ENCODE measurements at regions not wholly inside any gene's neighbourhood (a gene's known extent, or its start where the extent isn't known, plus 50 kb on each side); places are given as distances from the start of the nearest gene placed in this dataset.
"Not testable (repeated sequence)": the region's sequence is repeated elsewhere in the genome, so short reads cannot be mapped to it uniquely, and the experiment has no call there.

DNA sequence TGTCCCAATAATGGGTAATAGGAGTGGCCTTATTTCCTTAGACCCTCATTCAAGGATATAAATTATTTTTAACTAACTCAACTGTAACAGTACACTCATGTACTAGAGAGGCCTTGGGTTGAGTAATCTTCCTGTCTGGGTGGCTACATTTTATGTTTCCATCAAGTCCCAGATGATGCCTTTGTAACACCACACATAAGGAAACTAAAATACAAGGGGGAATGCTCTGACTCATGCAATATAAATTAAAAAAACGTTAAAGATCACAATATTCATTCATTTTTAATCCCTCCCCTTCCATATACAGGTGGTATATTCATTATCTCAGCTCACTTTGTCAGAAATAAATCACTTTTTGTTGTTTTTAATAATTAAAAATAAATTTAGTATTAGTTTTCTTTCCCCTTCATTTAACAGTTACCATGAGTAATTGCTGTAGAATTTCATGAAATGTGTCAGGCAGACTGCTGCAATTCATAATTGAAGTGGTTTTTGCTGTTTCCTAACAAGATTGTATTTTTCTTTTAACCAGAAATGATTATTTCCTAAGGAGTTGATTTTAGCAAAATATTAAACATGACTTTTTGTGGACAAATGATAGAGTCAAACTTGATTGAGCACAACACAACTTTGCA lies 1403.6 kb downstream of the SUCLG1 start:
- DNase-seq (ENCODE audit: low spot score) = no peak

DNA sequence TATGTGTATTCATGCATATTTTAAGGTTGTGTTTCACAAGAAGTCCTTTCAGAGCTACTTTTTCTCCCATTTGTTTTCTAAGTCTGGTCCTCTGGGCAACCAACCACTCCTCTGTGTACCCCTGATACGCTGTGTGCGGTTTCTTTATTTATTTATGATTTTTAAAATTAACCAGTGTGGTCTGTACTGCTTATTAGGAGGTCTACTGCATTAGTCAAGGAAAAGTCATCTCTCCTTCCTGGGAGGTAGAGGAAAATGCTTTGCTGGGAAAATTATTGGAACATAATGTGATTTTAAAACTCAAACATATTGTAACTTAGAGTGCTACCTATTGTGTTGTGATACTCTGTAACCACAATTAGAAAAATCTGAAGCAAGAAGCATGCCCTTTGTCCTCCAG lies 1404.3 kb downstream of the SUCLG1 start:
- no peak for DNase-seq (ENCODE audit: low spot score)

DNA sequence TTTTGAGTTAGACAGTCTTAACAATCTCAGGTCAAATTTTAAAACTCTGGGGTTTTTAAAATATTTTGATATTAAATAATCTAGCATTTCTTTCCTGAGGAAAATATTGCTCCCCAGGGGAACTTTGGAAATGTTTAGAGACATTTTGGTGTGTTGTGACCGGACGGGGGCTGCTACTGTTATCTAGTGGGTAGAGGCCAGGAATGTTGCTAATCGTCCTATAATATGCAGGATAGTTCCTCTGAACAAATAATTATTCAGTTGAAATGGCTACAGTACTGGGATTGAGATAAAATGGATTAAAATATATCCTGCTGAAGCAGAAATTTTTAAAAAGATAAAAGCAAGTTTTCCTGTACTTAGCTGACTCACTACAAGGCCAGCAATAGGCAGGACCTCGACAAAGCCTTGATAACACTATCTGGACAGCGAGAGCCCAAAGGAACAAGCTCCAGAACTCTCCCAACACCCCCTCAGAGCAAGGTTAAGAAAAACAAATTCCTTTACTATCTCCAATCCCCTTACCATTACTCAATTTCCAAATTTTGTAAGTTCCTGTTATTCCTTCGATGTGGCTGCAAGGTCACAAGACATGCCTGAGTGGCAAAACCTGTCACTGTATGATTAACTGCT lies 1407.4 kb downstream of the SUCLG1 start:
- DNase-seq (ENCODE audit: low spot score) = no peak

DNA sequence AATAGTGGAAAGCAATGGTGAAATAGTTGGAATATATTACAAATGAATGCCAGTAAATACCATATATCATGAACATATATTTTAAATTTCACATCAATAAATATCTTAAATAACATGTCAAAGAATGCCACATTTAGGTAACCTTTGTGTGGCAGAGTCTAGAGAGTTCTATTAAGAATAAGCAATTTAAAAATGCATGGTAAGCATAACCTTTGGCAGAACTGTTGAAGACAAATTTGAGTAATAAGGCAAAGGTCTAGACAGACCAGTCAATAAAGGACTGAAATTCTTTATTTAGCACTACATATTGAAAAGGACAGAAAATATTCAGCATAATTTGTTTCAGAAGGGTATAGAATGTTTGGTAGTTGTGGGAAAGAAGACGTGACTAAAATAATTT lies 1417.0 kb downstream of the SUCLG1 start:
- DNase-seq (ENCODE audit: low spot score) = no peak

DNA sequence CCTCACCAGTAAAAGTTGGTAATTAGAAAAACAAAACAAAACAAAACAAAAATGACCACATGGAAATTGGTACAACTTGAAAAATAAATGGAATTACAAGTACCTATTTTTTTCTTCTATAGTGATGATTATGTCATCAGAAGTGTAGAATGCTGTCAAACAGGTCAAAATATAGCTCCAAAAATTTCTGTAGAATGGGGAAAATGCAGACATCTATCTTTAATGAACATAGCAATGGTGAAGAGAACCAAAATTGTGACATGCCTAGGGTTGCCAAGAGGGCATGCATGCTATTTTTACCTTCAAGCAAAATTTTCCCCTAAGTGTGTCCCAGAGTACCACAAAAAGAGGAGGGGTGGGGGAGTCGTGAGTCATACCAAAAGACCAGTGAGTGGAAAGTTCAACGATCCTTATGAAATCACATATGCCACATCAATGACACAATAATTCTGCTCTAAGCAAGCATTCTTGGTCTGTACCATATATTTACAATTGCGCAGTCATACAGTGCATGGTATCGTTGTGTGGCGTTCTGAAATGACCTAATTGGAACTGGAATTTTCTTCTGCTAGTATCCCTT lies 1436.4 kb downstream of the SUCLG1 start:
- peak; percentile 17 for DNase-seq (ENCODE audit: low spot score)

DNA sequence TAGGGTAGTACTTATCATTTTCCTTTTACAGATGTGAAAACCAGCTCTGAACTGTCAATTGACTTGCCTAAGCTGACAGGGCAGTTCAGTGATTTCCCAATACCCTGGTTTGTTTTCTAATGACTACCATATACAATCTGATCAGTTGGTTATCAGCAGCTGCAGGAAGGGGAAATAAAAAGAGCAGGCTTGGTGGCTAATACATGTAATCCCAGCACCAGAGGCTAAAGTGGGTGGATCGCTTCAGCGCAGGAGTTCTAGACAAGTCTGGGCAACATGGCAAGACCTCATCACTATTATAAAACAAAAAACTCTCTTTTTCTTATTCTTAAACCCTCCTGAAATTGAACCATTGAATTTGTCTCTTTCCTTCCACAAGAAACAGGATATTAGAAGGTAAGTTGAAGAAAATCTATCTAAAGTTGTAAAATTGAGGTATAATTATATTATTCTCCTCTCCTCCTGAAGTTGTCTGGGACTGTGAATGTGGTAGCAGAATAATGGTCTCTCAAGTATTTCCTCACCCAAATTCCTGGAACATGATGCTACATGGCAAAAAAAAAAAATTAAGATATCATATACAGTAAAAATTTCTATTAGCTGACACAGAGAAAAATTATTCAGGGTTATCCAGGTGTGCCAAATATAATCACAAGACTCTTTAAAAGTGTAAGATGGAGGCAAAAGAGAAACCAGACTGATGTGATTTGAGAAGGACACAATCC lies 1441.6 kb downstream of the SUCLG1 start:
- no peak for DNase-seq (ENCODE audit: low spot score)

DNA sequence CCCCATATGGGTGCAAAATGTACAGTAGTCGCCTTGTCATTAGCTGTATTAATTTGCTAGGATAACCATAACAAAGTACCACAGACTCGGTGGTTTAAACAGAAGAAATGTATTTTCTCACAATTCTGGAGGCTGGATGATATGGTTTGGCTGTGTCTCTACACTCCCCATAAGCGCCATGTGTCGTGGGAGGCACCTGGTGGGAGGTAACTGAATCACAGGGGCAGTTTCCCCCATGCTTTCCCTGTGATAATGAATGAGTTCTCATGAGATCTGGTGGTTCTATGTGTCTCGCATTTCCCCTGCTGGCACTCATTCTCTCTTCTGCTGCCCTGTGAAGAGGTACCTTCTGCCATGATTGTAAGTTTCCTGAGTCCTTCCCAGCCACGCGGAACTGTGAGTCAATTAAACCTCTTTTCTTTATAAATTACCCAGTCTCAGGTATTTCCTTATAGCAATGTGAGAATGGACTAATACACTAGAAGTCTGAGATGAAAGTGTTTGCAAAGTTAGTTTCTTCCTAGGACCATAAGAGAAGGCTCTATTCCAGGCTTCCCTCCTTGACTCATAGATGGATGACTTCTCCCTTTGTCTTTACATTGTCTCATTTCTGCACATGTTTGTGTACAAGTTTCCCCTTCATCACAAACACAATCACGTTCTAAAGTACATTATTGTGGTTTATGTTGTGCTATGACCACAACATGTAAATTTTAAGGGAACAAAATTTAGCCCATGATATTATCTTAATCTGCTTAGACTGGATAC lies 1442.6 kb downstream of the SUCLG1 start:
- no peak for DNase-seq (ENCODE audit: low spot score)

DNA sequence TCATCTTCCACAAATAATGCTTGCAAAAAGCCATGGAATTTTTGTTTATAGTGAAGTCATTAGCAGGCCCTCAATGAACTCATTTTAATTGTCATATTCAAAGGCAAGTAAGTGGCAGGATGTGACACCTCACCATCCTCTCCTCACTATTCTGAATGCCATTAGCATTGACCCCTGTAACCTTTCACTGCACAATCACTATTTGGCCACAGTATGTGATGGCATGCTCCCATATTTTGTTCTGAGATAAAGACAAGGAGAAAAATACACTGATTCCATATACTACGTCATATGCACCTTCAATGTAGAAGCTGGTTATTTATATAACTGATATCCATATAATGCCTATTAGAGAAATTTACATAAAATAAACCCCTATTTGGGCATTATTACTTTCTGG lies 1443.2 kb downstream of the SUCLG1 start:
- no peak for DNase-seq (ENCODE audit: low spot score)

DNA sequence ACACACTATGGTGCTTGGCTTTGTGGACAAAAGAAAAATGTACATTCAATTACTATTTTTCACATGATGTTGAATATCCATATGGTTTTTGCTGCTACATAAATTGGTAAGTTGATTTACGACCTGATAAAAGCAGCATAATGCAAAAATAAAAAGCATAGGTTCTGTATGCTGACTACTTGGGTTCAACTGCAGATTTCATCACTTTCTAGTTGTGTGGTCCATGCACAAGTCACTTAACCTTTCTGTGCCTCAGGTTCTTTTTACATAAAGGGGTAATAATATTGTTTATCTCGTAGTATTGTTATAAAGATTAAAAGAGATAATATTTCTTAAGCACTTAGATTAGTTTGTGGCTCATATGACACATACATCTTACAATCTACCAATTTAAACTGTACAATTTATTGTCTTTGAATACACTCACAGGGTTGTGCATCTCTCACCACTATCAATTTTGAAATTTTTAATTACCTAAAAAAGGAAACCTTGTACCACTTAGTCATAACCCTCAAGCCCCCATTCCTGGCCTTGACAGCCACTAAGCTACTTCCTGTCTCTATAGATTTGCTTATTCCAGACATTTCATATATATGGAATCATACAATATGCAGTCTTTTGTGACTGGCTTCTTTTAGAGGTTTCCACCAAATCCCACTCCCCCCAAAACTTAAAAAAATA lies 1443.9 kb downstream of the SUCLG1 start:
- no peak for DNase-seq (ENCODE audit: low spot score)

DNA sequence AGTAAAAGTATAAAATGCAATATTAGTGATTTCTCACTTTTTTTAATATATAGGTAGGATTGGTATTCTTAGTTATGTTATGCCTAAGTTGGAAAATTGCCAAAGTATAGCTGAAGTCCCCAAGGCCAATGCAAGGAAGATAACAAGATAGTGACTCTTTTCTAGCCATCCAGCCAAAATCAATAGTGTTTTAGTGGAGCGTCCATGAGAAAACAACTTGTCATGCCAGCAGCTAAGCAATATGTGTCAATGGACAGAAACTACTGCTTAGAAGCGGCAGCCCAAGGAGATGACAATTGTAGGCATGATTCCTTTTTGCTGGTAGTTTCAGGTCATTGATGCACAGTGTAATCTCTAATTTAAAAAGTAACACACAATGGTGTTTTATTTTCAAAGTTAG lies 1444.6 kb downstream of the SUCLG1 start:
- no peak for DNase-seq (ENCODE audit: low spot score)

DNA sequence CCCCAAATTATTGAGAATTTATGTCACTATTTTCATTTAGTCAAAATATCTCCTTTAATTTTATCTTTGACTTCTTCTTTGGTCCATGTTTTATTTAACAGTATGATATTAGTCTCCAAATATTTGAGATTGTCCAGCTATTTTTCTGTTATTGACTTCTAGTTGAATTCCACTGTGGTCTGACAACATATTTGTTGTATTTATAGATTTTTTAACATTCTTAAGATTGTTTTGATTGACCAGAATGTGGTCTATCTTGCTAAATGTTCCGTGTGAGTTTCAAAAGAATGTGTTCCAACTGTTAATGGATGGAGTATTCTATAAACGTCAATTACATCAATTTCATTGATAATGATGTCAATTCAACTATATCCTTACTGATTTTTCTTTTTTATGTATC lies 1452.1 kb downstream of the SUCLG1 start:
- DNase-seq (ENCODE audit: low spot score) = no peak

DNA sequence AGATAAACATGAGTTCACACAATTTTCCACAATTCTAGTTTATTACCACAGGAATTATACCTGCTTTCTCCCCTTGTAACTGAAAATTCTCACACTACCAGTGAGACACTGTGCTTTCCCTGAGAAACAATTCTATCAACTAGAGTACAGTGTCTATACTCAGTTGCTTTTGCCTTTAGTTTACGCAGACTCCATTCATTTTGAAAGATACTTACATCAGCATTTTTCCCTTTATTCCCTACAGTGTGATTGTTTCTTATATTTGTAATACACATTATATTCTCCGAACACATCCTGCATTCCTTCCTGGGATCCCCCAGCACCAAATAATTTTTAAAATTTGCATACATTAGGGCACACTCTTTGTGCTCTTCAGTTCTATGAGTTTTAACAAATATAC lies 1455.5 kb downstream of the SUCLG1 start:
- DNase-seq (ENCODE audit: low spot score) = no peak

DNA sequence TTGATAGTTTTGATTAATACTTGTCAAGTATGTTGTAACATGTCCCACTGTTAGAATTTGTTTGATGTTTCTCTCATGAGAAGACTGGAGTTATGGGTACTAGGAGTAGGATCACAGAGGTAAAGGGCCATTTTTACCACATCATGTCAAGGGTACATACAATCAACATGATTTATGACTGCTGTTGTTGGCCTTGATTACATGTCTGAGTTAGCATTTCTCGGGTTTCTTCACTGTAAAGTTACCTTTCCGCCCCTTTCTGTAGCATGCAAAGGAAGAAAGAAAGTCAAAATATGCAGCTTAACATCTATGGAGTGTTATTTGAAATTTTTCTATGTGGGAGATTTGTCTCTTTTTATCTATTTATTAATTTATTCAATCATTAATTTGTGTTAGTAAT lies 1456.4 kb downstream of the SUCLG1 start:
- DNase-seq (ENCODE audit: low spot score) = no peak

DNA sequence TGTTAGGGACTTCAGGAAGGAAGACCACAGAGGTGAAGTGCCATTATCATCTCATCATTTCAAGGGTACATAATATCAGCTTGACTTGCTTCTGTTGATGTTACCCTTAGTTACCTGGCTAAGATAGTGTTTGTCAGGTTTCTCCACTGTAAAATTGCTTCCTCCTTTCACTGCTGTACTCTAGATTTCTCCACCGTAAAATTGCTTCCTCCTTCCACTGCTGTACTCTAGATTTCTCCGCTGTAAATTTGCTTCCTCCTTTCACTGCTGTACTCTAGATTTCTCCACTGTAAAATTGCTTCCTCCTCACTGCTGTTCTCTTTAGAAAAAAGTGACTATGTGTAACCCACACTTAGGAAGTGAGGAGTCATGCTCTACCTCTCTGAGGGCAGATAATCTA lies 1460.3 kb downstream of the SUCLG1 start:
- DNase-seq (ENCODE audit: low spot score) = no peak

DNA sequence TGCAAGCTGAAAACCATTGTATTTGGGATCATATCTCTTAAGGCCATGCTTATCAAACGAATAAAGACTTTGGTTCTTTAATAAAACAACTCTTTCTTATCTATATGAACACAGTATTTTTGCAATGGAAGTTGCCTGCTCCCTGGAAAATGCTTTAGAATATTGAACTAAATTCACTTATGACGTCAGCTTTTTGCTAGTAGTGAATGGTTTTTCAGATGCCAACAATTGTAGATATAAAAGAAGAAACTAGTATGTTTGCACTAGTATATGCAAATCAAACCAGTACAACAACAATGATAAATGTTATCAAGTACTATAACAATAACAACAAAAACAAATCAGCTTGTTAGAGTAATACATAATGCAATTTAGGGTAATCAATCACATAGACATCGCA lies 1462.9 kb downstream of the SUCLG1 start:
- DNase-seq (ENCODE audit: low spot score) = no peak

DNA sequence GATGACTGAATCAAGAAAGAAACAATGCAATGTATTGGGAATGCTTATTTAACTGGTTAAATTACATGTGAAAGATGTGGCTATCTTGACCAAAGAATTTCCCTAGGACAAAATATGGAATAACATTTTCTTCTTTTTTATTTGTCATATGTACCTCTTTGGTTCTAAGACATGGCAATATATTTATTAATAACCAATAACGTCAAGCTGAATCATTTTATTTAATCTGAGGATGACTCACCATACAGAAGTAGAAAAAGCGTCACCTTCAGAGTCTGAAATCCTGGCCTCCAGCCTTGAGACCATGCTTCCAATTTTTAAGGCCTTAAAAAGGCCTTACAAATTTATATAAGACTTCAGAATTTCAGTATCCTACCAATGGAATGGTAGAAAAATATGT lies 1464.9 kb downstream of the SUCLG1 start:
- no peak for DNase-seq (ENCODE audit: low spot score)

DNA sequence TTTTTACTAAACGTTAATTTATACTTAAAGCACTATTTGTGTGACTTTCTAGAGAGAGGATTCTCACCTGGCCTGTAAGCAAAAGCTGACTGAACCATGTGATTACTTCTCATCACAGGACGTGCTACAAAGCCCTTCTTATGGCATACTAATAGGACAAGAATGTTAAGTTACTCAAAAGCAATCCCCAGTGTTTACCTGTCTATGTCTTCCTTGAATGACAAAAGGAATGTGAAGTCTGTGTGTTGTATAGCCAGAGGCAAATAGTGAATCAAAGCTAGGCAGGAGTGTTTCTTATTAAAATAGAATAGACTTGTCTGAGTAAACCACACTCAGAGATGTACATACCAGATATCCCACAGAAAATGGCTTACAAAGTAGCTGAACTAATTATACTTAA lies 1465.5 kb downstream of the SUCLG1 start:
- no peak for DNase-seq (ENCODE audit: low spot score)

DNA sequence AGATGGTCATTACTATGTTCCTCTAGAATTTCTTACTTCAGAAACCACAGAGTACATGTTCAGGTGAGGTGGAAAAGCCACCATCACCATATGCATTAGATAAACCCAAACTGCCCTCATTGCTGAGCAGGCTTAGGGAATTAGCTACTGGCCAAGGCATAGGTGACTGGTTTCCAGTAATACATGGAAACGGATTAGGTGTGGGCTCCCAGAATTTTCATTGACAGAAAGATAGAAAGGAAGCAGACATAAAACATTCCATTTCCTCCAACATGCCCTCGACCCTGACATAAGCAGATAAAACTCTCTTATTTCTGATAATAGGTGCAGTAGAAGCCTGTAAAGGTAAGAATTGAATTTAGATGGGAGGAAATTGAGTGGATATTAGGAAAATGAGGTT lies 1466.1 kb downstream of the SUCLG1 start:
- DNase-seq (ENCODE audit: low spot score) = no peak

DNA sequence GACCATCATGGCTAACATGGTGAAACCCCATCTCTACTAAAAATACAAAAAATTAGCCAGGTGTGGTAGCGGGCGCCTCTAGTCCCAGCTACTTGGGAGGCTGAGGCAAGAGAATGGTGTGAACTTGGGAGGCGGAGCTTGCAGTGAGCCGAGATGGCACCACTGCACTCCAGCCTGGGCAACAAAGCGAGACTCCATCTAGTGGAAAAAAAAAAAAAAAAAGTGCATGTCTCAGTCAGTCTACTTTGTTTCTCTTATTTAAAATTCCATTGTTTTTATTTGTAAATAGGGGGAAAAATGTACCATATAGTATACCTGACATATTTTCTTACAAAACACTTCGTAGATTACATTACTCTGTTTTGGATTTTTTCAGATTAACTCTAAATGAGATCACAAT lies 1471.4 kb downstream of the SUCLG1 start:
- not testable (repeated sequence) for DNase-seq (ENCODE audit: low spot score)

DNA sequence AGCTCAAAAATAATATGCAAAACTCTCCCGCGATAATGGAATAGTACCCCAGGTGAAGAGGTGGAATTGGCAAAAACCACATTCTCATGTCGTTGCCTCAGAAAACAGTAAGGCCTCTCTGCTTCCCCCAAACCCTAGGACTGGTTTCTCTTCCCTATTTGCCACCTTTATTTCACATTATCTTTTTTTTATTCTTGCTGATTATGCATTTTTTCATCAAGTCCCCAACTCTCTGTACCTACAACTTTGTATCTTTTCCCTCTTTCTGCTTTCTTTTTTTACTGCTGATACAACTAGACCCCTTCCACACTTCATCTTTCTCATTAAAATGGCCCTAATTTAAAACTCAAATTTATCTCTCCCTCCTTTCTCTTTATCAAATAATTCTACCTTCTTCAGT lies 1472.2 kb downstream of the SUCLG1 start:
- DNase-seq (ENCODE audit: low spot score) = no peak

DNA sequence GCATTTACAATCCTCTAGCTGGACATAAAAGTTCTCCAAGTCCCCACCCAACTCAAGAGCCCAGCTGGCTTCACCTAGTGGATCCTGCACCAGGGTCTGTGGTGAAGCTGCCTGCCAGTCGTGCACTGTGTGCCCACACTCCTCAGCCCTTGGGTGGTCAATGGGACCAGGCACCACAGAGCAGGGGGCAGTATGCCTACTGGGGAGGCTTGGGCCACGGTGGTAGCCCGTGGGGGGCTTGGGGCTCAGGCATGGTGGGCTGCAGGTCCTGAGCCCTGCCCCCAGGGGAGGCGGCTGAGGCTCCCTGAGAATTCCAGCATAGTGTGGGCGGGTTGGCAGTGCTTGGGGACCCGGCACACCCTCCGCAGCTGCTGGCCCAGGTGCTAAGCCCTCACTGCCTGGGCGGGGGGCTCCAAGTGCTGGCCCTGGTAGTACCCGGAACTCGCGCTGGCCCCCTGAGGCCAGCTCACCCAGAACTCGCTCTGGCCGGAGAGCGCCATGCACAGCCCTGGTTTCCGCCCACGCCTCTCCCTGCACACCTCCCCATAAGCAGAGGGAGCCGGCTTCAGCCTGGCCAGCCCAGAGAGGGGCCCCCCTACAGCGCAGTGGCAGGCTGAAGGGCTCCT lies 1473.4 kb downstream of the SUCLG1 start:
- DNase-seq (ENCODE audit: low spot score) = no peak
